ENCODE measurements at regions not wholly inside any gene's neighbourhood (a gene's known extent, or its start where the extent isn't known, plus 50 kb on each side); places are given as distances from the start of the nearest gene placed in this dataset.

GRCh38 chr10:4587466-4587865, 238.5 kb upstream of the AKR1E2 start:
- DNase-seq (ENCODE audit: low read depth), result no peak
- H3K4me3 ChIP-seq (ENCODE audit: low read depth, low read length), result no peak overlapping the region
- TF ChIP-seq CTCF (IDR thresholded peaks at IDR 0.05; ENCODE audit: low read depth, low read length) (no peak), POLR2A (IDR thresholded peaks at IDR 0.05; ENCODE audit: extremely low read depth, insufficient read length) (no peak), MYC (IDR thresholded peaks at IDR 0.05; ENCODE audit: low read depth, low read length) (no peak)

GRCh38 chr10:4586776-4587175, 239.2 kb upstream of the AKR1E2 start:
- TF ChIP-seq POLR2A (IDR thresholded peaks at IDR 0.05; ENCODE audit: extremely low read depth, insufficient read length) (no peak), CTCF (IDR thresholded peaks at IDR 0.05; ENCODE audit: low read depth, low read length) (no peak), MAX (IDR thresholded peaks at IDR 0.05; ENCODE audit: low read depth, low read length) (no peak), MYC (IDR thresholded peaks at IDR 0.05; ENCODE audit: low read depth, low read length) (no peak)
- DNase-seq (ENCODE audit: low read depth), result no peak
- H3K4me3 ChIP-seq (ENCODE audit: low read depth, low read length), result no peak overlapping the region

- TF ChIP-seq CTCF (IDR thresholded peaks at IDR 0.05; ENCODE audit: low read depth, low read length), result no peak
- TF ChIP-seq MYC (IDR thresholded peaks at IDR 0.05; ENCODE audit: low read depth, low read length), result no peak
- TF ChIP-seq MAX (IDR thresholded peaks at IDR 0.05; ENCODE audit: low read depth, low read length), result no peak
- no peak for TF ChIP-seq POLR2A (IDR thresholded peaks at IDR 0.05; ENCODE audit: extremely low read depth, insufficient read length)
- DNase-seq (ENCODE audit: low read depth), result no peak
- H3K4me3 ChIP-seq (ENCODE audit: low read depth, low read length), result no peak overlapping the region
Observed at GRCh38 chr10:4581929-4582328, 244.1 kb upstream of the AKR1E2 start.

- H3K4me3 ChIP-seq (ENCODE audit: low read depth, low read length), result no peak overlapping the region
- TF ChIP-seq POLR2A (IDR thresholded peaks at IDR 0.05; ENCODE audit: extremely low read depth, insufficient read length) (no peak), MAX (IDR thresholded peaks at IDR 0.05; ENCODE audit: low read depth, low read length) (no peak), CTCF (IDR thresholded peaks at IDR 0.05; ENCODE audit: low read depth, low read length) (no peak)
- DNase-seq (ENCODE audit: low read depth), result no peak
Observed at GRCh38 chr10:4579844-4580243, 246.2 kb upstream of the AKR1E2 start.

GRCh38 chr10:4576206-4576605, 249.8 kb upstream of the AKR1E2 start:
- TF ChIP-seq CTCF (IDR thresholded peaks at IDR 0.05; ENCODE audit: low read depth, low read length) (no peak), MYC (IDR thresholded peaks at IDR 0.05; ENCODE audit: low read depth, low read length) (no peak), MAX (IDR thresholded peaks at IDR 0.05; ENCODE audit: low read depth, low read length) (no peak), POLR2A (IDR thresholded peaks at IDR 0.05; ENCODE audit: extremely low read depth, insufficient read length) (no peak)
- no peak for DNase-seq (ENCODE audit: low read depth)
- no peak overlapping the region for H3K4me3 ChIP-seq (ENCODE audit: low read depth, low read length)

GRCh38 chr10:4569151-4569550, 256.9 kb upstream of the AKR1E2 start:
- TF ChIP-seq MAX (IDR thresholded peaks at IDR 0.05; ENCODE audit: low read depth, low read length), result no peak
- no peak for TF ChIP-seq CTCF (IDR thresholded peaks at IDR 0.05; ENCODE audit: low read depth, low read length)
- no peak for TF ChIP-seq MYC (IDR thresholded peaks at IDR 0.05; ENCODE audit: low read depth, low read length)
- TF ChIP-seq POLR2A (IDR thresholded peaks at IDR 0.05; ENCODE audit: extremely low read depth, insufficient read length), result no peak
- no peak for DNase-seq (ENCODE audit: low read depth)
- no peak overlapping the region for H3K4me3 ChIP-seq (ENCODE audit: low read depth, low read length)

All from NB4 (cell line).